ELF-1 (cell line): ENCODE measurements at regions not wholly inside any gene's neighbourhood (a gene's known extent, or its start where the extent isn't known, plus 50 kb on each side); places are given as distances from the start of the nearest gene placed in this dataset.
A peak's percentile ranks its signal among the peaks of the same experiment; 100 is the strongest.

Source experiments
- DNase-seq: peaks from one replicate; pipeline ENCODE4 v3.0.0-alpha.2; 2016; ENCODE audit warnings: low read depth, low spot score

DNA sequence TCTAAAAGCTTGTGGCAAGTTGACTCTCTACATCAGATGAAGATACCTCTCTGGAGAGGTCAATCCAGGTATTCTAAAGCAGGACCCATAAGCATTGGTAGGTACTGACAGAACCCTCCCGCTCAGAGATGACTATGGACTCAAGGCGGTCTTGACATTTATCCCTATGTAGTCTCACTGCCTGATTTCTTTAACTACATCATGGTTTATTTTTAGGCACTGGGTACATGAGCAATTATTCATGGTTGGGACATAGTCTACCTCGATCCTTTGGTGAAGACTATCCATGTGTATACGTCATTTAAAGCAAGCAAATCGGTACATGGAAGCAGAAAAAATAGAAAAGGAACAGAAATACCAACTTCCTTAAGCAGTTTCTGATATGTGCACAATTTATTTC lies 136.2 kb upstream of the TAB2 start:
- no peak for DNase-seq

GRCh38 chr6:149182262-149182661 lies 135.2 kb upstream of the TAB2 start:
- DNase-seq, result no peak

- DNase-seq, result no peak
Measured at GRCh38 chr6:149184523-149184922, 133.0 kb upstream of the TAB2 start.

GRCh38 chr6:149185799-149186357 lies 131.6 kb upstream of the TAB2 start:
- DNase-seq, result no peak

GRCh38 chr6:149186873-149187272 lies 130.6 kb upstream of the TAB2 start:
- no peak for DNase-seq

- DNase-seq, result peak; percentile 72
Measured at GRCh38 chr6:149190224-149190831, 127.2 kb upstream of the TAB2 start.

DNA sequence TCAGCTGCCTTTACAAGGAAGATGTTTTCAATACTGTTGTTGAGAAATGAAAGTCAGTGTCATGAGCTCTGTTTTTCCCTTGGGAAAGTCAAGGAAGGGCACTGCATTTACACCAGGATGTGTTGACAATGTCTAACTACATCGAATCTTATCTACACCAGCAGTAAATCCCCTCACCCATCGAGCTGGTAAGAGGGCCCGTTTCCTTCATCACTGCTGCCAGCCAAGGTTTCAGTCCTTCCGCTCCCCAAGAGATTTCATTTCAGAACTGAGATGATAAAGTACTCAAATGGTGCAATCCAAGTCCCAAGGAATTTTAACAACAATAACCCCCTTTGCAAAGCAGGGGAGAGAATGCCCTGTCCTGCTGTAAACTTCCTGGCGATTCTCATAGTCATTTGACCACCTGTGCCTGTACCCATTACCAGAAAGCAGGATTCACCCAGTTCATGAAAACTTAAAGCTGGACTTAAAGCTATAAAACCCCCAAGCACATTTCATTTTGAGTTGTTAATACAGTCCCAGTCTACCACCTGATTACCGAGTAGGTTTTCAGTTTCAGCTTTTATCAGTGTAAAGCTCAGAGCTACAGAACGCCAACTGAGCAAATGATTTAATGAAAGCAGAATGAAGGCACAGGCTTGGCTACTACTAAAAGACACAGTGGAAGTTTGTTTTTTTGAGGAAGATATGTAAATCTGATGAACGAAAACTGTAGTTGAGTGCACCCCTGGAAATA lies 122.5 kb upstream of the TAB2 start:
- DNase-seq, result no peak

DNA sequence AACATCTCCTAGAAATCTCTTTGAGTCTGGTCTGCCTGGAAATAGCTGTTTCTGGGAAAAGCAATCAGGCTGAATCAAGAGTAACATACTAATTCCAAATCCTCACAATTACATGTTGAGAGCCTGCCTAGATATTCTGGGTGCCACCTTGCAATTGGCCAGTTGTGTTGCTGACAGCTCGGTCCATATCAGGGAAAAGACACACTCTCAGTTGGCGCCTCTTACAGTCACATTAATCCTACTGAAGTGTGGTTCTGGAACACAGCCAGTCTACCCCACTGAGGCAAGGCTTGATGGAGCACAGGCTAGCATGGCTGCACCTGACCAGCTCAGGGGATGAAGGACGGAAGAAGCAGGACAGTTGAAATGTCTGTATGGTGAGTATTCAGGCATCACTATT lies 121.4 kb upstream of the TAB2 start:
- DNase-seq, result no peak

DNA sequence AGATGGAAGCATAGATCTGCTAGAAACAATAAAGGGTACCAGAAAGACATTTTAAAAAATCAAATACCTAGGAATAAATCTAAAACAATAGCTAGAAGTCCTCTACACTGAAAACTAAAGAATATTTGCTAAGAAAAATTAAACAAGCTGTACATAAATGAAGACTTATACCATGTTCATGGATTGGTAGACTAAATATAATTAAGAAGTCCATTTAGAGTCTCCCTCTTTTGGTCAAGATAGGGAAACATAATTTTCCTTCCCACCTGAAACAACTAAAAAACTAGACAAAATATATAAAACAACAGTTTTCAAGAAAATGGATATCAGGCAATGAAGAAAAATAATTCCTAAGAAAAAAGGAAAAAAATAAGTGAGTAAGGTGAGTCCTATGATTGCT lies 120.0 kb upstream of the TAB2 start:
- no peak for DNase-seq

- DNase-seq, result no peak
Measured at GRCh38 chr6:149198265-149198664, 119.2 kb upstream of the TAB2 start.

DNA sequence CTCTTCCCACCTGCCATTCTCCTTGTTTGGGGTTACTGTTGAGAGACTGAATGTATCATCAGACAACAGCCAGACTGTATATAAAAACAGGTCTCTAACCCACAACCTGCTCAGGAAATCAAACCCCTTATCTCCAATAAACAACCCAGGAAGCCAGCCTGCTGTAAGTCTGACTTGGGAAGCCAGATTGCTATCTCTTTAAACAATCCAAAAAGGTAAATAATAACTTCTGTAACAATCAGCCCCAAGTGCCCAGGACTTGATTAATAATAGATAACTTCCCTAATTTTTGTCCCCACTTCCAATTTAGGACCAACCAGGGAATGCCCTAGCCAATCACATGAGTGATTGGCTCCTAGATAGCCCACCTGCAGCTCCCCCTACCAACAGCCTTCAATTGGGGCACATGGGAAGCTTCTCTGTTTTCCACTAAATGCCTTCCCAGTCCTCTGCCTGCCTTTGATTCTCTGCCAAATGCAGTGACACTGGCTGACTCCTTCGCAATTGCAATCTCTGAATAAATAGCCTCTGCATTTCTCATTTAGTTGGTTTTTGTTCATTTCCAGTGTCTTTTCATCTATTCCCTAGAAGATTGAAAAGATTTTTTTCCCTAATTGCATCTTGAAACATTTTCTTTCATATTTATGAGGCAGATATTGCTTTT lies 117.1 kb upstream of the TAB2 start:
- DNase-seq, result no peak

GRCh38 chr6:149201068-149201655 lies 116.3 kb upstream of the TAB2 start:
- peak; percentile 19 for DNase-seq

- no peak for DNase-seq
Measured at GRCh38 chr6:149202100-149202499, 115.4 kb upstream of the TAB2 start.

- no peak for DNase-seq
Measured at GRCh38 chr6:149202952-149203351, 114.6 kb upstream of the TAB2 start.

DNA sequence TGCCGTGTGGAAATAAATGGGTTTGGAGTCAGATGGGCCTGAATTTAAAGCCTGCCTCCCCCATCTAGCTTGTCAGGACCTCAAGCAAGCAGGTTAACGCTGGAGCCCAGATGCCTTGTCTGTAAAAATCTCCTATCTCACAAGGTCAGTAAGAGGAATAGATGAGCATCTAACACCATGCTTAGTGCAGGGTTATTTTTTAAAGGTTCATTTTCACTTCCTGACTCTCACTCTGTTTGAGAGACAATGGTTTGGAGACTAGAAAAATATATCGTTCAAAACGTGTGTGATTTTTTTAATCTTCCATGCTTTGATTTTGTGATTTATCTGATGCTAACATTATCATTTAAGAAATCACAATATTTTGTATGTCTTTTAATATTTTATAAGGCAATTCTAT lies 114.0 kb upstream of the TAB2 start:
- no peak for DNase-seq

DNA sequence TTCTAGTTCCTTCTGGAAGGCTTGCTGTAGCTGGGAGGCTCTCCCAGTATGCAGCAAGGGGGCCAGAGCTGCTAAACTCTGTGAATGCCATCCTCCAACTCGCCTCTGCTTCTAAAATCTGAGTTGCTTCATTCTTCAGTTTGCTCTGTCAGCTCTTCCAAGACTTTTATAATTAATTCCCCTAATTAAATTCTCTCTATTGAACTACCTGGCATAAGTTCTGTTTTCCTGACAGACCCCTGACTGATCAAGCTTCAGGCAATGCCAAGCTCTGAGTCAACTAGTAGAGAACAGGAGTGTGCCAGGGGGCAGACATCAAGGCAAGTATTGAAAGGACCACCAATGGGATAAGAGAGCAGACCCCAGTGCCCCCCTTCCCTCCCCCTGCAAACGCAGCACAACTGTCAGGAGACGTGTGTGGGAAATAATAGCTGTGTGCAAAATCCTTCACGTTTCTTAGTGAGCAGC lies 109.3 kb upstream of the TAB2 start:
- DNase-seq, result no peak

DNA sequence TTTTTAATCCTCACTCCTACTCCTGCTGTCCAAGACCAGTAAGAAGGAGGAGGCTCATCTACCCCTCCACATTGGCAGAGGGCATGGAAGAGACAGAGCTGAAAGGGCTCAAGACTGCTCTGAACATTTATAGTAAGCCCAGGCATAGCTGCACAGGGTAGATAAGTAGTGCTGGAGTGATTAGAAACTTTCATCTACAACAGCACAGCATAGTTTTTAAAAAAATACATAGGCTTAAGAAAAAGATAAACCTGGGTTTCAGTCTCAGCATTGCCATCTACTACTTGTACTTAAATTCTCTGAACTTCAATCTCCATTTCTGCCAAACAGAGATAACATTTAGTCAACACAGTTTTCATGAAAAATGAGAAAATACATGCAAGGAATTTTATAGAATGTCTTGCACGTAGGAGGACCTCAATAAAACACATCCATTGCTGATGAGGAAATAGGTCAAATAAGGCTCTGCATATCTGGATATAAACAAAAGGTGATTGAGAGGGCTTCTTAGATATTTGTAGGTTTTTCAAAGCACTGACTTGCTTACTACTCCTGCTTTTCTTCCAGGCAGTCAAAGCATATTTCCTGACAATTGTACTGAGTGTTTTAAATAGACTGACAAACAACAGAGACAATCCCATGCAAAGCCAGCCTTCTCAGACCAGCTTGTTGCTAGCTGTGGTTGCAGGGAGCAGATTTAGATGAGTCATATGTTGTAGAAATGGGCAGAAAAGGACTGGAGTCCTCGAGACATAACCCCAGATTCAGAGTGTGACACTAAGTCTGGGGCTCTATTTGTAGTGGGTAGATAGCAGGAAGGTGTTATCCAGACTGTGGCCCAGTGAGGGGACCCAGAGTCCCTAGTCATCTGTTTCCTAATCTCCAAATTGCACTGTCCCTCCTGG lies 107.4 kb upstream of the TAB2 start:
- no peak for DNase-seq

- no peak for DNase-seq
Measured at GRCh38 chr6:149211046-149211571, 106.4 kb upstream of the TAB2 start.

GRCh38 chr6:149212206-149212605 lies 105.3 kb upstream of the TAB2 start:
- no peak for DNase-seq

DNA sequence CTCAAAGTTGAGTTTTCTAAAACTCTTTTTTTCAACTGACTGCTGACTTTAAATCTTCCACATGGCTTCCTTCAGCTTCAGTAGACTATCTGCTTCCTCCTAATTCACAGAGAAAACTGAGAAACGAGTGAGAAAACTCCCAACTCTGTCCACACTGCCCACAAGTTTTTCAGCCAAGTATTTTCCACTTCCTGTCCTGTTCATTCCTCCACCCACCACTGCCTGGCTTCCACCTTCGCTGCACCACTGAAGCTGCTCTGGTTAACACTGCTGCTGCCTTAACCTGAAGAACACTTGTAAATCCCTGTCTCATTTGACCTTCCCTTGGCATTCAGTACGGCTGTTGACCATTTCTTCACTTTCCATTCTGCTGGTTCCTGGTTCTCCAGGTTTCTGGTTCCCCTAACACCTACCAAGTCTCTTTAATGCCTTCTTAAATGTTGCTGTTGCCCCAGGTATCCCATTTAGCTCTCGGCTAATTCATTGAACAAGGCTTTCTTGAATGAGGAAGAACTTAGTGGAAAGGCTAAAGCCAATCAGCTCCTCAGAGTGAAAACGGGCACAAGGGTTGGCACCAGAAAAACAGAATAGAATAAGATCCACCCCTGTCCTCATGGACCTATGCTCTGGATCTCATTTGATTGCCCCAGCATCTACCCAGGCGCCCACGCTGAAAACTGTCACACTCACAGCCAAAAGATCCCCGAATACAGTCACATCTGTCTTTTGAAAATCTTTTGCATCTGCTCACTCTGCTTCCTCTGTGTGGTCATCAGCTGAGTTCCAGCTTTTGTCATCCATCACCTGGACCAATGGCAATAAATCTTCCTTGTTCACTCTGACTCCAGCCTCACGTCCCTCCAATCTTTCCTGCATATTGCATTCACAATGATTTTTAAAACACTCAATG lies 104.4 kb upstream of the TAB2 start:
- DNase-seq, result no peak
